ENCODE measurements at regions not wholly inside any gene's neighbourhood (a gene's known extent, or its start where the extent isn't known, plus 50 kb on each side); places are given as distances from the start of the nearest gene placed in this dataset.
"Not testable (repeated sequence)": the region's sequence is repeated elsewhere in the genome, so short reads cannot be mapped to it uniquely, and the experiment has no call there.

DNA sequence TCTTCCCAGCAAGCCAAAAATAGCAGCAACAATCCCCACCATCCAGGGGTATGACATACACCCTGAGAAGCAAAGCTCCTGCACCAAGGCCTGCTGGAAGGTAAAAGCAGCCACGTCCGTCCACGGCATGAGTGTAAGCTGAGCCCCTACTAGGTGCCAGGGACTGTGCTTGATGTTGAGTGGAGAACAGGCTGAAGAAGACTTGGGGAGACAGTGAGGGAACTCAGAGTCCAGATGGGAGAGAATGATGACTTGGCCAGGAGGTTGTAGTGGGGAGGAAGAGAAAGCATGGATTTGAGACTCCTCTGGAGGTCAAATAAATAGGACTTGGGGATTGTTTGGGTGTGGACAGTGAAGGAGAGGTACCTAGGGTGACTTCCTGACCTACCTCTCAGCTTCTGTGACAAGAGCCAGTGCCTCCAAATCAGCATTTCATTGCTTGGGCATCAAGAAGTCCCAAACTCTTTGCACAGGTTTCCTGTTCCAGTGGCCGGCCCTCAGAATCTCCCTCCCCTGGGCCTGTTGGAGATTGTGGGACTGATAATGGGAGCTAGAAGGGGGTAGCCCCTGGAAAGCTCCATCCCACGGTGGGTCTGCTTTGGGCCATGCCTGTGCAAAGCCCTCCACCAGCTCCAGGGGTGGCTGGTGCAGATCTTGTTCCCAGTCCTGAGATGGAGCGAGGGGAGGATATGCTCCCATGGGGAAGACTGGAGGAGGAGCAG, 58.3 kb upstream of the ADAMTS2 start:
- no peak overlapping the region for H3K4me3 ChIP-seq (ENCODE audit: low read depth, low read length)
- H3K36me3 ChIP-seq (ENCODE audit: control insufficient read depth, insufficient read depth, low read length), result no peaks in the 10 kb centered on the region
- TF ChIP-seq, protein P1, sequence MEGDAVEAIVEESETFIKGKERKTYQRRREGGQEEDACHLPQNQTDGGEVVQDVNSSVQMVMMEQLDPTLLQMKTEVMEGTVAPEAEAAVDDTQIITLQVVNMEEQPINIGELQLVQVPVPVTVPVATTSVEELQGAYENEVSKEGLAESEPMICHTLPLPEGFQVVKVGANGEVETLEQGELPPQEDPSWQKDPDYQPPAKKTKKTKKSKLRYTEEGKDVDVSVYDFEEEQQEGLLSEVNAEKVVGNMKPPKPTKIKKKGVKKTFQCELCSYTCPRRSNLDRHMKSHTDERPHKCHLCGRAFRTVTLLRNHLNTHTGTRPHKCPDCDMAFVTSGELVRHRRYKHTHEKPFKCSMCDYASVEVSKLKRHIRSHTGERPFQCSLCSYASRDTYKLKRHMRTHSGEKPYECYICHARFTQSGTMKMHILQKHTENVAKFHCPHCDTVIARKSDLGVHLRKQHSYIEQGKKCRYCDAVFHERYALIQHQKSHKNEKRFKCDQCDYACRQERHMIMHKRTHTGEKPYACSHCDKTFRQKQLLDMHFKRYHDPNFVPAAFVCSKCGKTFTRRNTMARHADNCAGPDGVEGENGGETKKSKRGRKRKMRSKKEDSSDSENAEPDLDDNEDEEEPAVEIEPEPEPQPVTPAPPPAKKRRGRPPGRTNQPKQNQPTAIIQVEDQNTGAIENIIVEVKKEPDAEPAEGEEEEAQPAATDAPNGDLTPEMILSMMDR (IDR thresholded peaks at IDR 0.05; ENCODE audit: insufficient read depth, low read length, poor library complexity, severe bottlenecking), result no peak
- no peaks in the 10 kb centered on the region for H3K27me3 ChIP-seq (ENCODE audit: control insufficient read depth, insufficient read depth, low read length)
- no peak for DNase-seq (ENCODE audit: low read depth)

- H3K36me3 ChIP-seq (ENCODE audit: control insufficient read depth, insufficient read depth, low read length); H3K4me3 ChIP-seq (ENCODE audit: low read depth, low read length); DNase-seq (ENCODE audit: low read depth); H3K27me3 ChIP-seq (ENCODE audit: control insufficient read depth, insufficient read depth, low read length): not testable (repeated sequence)
These were observed 55.2 kb upstream of the ADAMTS2 start for GRCh38 chr5:179400435-179400834.

DNA sequence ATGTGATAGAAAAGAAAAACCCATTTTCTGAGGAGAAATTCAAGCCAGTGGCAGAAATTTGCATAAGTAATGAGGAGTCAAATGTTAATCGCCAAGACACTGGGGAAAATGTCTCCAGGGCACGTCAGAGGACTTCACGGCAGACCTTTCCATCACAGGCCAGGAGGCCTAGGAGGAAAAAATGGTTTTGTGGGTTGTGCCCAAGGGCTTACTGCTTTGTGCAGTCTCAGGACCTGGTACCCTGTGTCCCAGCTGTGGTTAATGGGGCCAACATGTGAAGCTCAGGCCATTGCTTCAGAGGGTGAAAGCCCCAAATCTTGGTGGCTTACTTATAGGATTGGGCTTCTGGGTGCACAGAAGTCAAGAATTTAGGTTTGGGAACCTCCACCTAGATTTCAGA, 54.8 kb upstream of the ADAMTS2 start:
- DNase-seq (ENCODE audit: low read depth), result no peak
- TF ChIP-seq, protein P1 (IDR thresholded peaks at IDR 0.05; ENCODE audit: insufficient read depth, low read length, poor library complexity, severe bottlenecking), result no peak

GRCh38 chr5:179399327-179399726, 54.1 kb upstream of the ADAMTS2 start:
- H3K4me3 ChIP-seq (ENCODE audit: low read depth, low read length); DNase-seq (ENCODE audit: low read depth); H3K27me3 ChIP-seq (ENCODE audit: control insufficient read depth, insufficient read depth, low read length); H3K36me3 ChIP-seq (ENCODE audit: control insufficient read depth, insufficient read depth, low read length): not testable (repeated sequence)

More for the DNA sequence above, 54.8 kb upstream of the ADAMTS2 start:
- no peak overlapping the region for H3K4me3 ChIP-seq (ENCODE audit: low read depth, low read length)
- no peaks in the 10 kb centered on the region for H3K27me3 ChIP-seq (ENCODE audit: control insufficient read depth, insufficient read depth, low read length)
- no peaks in the 10 kb centered on the region for H3K36me3 ChIP-seq (ENCODE audit: control insufficient read depth, insufficient read depth, low read length)

- Histone ChIP-seq H3K36me3 (ENCODE audit: control insufficient read depth, insufficient read depth, low read length) (no peaks in the 10 kb centered on the region), H3K4me3 (ENCODE audit: low read depth, low read length) (no peak overlapping the region), H3K27me3 (ENCODE audit: control insufficient read depth, insufficient read depth, low read length) (no peaks in the 10 kb centered on the region)
- no peak for DNase-seq (ENCODE audit: low read depth)
- TF ChIP-seq, protein P1 (IDR thresholded peaks at IDR 0.05; ENCODE audit: insufficient read depth, low read length, poor library complexity, severe bottlenecking), result no peak
These were observed 52.3 kb upstream of the ADAMTS2 start for GRCh38 chr5:179397516-179397915.

All from kidney epithelial cell (primary cell).